NCI-H2029 (cell line): ENCODE measurements at regions not wholly inside any gene's neighbourhood (a gene's known extent, or its start where the extent isn't known, plus 50 kb on each side); places are given as distances from the start of the nearest gene placed in this dataset.
"Not testable (repeated sequence)": the region's sequence is repeated elsewhere in the genome, so short reads cannot be mapped to it uniquely, and the experiment has no call there.

Experiments used
- DNase-seq: peaks from one replicate; lab custom pipeline; 2025; lab: John Stamatoyannopoulos, UW

DNA sequence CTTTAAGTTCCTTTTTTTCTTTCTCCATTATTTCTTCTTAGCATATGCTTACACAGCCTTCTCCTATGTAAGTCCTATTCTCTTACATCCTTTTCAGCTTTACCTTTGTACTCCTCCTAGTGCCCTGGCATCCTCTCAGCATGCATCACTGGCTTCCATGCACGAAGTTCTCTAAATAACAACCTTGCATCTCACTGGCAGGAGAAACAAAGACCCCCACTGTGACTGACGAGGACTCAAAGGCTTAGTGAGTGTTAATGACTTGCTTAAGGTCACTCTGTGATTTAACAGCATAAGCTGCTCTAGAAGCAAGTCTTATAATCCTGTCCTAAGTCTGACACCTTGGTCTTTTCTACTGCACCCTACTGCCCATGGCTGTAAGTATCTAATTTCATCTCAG lies 1236.0 kb upstream of the CELF4 start:
- no peak for DNase-seq

GRCh38 chr18:38796762-38797161 lies 1231.2 kb upstream of the CELF4 start:
- DNase-seq = no peak

- DNase-seq = no peak
Measured at GRCh38 chr18:38792731-38793130, 1227.1 kb upstream of the CELF4 start.

GRCh38 chr18:38790786-38791185 lies 1225.2 kb upstream of the CELF4 start:
- DNase-seq = no peak

DNA sequence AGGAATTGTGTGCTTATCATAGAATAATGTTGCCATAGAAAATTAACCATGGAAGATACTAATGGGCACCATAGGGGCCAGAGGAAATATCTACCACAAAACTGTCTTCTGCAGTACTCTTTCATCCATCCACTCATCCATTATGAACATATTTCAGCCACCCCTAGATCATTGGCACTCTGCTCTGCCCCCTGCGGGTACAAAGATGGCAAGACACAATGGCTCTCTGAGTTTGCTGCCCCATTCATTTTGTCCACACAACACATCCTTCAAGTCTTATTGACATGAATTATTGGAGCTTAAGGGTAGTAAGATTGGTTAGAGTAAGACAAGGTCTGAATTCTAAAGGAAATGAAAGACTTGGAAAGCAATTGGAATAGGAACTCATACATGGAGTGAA lies 1224.7 kb upstream of the CELF4 start:
- no peak for DNase-seq

GRCh38 chr18:38789141-38789540 lies 1223.5 kb upstream of the CELF4 start:
- DNase-seq = no peak

DNA sequence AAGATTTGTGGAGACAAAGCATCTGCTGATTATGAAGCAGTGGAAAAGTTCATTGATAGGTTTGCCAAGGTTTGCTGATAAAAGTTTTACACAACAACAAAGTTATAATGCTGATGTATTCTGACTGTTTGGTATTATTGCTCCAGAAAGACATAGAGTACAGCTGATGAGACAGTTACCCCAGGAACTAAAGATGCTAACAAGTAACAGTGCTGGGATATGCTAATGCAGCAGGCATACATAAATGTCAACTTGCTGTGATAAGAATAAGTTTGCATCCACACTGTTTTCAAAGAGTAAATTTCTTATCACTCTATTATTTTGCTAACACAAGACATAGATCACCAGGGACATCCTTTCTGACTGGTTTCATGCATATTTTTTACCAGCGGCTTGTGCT lies 1221.3 kb upstream of the CELF4 start:
- no peak for DNase-seq

DNA sequence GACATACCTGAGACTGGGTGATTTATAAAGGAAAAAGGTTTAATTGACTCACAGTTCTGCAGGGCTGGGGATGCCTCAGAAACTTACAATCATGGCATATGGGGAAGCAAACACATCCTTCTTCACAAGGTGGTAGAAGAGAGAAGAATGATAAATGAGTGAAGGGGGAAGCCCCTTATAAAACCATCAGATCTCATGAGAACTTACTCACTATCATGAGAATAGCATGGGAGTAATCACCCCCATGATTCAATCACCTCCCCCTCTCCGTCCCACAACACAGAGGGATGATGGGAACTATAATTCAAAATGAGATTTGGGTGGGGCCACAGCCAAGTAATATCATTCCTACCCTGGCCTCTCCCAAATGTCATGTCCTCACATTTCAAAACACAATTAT lies 1206.0 kb upstream of the CELF4 start:
- DNase-seq = not testable (repeated sequence)

- no peak for DNase-seq
Measured at GRCh38 chr18:38768504-38768903, 1202.9 kb upstream of the CELF4 start.

GRCh38 chr18:38759457-38759856 lies 1193.9 kb upstream of the CELF4 start:
- DNase-seq = no peak

- no peak for DNase-seq
Measured at GRCh38 chr18:38756436-38756835, 1190.8 kb upstream of the CELF4 start.

DNA sequence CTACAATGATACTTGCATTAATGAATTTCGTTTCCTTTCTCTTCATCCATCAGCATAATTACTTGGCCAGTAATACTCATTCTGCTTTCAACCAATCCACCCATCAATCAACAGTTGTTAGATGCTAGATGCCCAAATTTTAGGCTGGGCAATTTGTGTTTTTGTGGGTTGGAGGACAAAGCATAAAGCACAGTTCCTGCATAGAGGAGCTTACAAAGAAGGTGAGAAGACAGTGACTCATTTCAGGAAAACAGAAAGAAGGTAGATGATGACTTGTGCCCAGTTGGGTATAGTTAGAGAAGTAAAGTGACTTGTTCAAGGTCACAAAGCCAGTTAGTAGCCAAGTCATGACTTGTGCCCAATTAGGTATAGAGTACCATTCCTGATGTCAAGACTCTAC lies 1186.8 kb upstream of the CELF4 start:
- DNase-seq = no peak

DNA sequence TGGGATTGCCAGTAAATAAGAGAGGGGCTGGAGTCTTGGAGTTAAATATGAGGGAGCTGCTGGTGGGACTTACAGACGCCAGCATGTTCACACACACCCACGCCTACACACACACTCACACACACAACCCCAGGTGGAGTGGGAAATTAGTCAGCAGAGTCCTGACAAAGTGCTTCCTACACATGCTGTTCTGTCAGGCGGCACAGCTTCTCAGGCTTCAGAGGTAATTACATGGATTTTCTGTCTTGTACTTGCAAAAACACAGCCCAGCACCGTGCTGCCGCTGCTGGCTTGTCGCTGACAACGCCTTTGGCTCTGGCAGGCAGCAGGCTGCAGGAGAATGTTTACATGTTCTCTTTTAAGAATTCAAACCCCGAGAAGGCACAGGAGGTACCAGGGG lies 1186.3 kb upstream of the CELF4 start:
- DNase-seq = no peak

DNA sequence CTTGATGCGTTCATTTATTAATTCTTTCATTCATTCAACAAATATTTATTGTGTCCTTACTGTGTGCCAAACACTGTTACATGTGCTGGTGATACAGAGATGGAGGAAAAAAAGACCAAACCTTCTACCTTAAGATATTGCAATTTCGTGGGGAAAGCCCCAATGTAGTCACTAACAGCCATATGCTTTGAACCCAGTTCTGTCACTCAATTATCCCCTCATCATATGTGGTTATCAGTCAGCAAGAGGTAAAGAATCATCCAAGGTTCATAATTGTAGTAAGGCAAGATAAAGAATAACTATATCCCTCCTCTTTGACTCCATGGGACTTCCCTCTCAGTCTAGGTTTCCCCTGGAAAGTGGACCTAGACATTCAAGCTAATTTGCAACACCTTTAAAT lies 1185.6 kb upstream of the CELF4 start:
- no peak for DNase-seq

DNA sequence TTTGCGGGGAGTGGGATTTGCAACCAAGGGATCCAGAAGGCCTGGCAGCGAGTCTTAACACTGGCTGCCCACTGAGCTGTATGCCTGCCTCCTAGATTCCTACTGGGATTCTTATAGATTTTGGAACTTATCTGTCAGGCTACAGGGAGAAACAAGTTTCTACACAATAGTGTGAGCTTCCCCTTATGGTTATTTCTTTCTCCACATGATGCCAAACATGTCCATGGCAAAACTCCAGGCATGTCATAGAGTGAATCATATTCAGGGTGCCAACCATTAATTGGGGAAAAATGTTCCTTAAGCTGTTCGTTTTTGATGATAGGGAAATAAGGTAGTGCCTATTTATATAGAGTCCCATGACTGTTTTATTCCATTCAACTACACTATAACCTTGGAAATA lies 1185.2 kb upstream of the CELF4 start:
- DNase-seq = no peak

DNA sequence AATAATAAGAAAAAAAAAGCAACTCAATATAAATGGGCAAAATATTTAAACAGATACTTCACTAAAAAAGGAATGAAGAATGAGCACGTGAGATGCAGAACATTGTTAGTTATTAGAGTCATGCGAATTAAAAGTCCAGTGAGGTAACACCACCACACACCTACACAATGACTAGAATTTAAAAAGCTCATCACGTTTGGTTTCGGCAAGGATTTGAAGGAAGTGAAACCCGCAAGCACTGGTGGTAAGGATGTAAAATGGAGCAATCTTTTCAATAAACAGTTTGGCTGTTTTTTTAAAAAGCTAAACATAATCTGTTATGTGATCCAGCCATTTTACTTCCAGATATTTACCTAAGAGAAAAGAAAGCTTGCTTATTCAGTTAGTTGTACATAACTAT lies 1181.6 kb upstream of the CELF4 start:
- no peak for DNase-seq

- not testable (repeated sequence) for DNase-seq
Measured at GRCh38 chr18:38720181-38720580, 1154.6 kb upstream of the CELF4 start.

DNA sequence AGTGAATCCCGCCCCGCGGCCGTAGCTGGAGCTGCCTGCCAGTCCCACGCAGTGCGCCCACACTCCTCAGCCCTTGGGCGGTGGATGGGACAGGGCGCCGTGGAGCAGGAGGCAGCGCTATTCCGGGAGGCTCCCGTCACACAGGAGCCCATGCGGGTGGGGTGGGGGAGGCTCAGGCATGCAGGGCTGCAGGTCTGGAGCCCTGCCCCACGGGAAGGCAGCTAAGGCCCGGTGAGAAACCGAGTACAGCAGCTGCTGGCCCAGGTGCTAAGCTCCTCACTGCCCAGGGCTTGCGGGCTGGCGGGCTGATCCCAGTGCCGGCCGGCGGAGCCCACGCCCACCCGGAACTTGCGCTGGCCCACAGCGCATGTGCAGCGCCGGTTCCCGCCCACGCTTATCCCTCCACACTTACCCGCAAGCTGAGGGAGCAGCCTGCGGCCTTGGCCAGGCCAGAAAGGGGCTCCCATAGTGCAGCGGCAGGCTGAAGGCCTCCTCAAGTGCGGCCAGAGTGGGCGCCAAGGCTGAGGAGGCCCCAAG lies 1152.8 kb upstream of the CELF4 start:
- no peak for DNase-seq

DNA sequence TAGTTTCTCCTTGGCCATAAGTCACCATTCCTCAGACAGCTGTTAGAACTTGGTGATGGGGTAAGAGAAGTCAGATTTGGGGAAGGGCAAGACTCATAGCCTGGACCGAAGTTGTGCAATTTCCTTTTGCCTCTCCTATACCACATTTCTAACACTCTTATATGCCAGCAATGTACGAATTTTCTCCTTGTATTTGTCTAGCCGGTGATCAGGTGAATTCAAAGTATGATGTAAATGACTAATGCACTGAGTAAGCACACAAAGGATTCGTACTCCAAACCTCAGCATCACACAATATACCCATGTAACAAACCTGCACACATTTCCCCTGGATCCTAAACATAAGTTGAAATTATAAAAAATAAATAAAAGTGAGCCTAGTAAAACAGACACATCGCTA lies 1143.5 kb upstream of the CELF4 start:
- no peak for DNase-seq

- no peak for DNase-seq
Measured at GRCh38 chr18:38706373-38706772, 1140.8 kb upstream of the CELF4 start.

GRCh38 chr18:38698088-38698487 lies 1132.5 kb upstream of the CELF4 start:
- no peak for DNase-seq

- no peak for DNase-seq
Measured at GRCh38 chr18:38695559-38696280, 1130.1 kb upstream of the CELF4 start.

DNA sequence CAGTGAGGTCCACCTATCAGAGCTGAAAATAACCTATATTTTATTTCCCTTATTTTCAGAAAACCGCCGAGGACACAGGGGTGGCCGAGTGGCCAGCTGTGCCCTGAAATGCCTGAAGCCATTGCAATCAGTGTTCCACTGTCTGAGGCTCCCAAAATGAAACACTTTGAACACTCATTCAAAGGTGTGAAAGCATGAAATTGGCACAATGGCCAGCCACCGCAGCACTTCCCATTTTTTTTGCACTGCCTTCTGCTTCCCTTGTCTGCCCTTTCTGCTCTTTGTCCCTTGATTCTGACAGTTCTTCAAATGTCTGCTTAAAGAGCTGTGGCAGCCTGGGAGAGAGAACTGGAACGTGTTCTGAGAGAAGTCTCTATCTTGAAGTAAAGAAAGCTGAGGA lies 1127.5 kb upstream of the CELF4 start:
- DNase-seq = no peak

- no peak for DNase-seq
Measured at GRCh38 chr18:38690626-38691025, 1125.0 kb upstream of the CELF4 start.
